Activated CD4-positive, alpha-beta T cell treated with anti-CD3 and anti-CD28 coated beads, Interleukin-10, Interleukin-2, amounts not matched to agents 100 ng/mL and 50 ng/mL, durations not matched to agents 16 hours and 8 hours (primary cell): ENCODE measurements at regions not wholly inside any gene's neighbourhood (a gene's known extent, or its start where the extent isn't known, plus 50 kb on each side); places are given as distances from the start of the nearest gene placed in this dataset.
"Not testable (repeated sequence)": the region's sequence is repeated elsewhere in the genome, so short reads cannot be mapped to it uniquely, and the experiment has no call there.

Experiments used
- DNase-seq: peaks from one replicate; pipeline ENCODE4 v3.0.0-alpha.2; 2020

DNA sequence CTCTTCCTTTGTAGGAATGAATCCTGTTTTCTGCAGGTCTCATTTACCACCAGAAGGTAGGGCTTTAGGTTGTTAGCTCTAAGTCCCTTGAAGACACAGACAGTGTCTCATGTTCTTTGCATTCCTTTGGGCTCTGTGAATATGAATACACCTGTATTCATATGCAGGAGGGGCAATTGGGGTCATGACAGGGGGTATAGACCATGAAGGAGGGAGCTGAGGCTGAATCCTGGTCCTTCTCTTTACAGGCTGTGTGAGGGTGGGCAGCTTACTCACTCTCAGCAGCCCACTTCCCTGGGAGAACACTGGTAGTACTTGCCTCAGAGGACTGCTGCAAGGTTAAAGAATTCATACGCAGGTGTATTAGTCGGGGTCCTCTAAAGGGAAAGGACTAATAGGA, 267.2 kb upstream of the MGMT start:
- DNase-seq, result no peak

DNA sequence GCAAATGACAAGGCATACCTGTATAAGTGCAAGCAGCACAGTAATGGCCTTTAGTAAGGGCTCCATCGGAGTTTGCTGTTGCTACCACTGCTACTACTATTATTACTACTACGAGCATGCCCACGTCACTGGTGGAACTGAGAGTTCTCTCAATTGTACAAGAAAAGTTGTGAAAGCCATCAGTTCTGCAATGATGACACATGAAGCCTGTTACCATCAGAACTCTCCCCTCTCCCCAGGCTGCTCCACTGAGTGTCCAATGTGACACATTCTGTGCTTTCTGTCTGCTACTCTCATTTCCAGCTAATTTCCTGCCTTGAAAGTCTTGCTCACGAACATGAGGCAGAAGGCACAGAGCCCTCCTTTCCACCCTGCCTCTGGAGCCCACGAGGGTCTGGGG, 263.2 kb upstream of the MGMT start:
- DNase-seq, result no peak

DNA sequence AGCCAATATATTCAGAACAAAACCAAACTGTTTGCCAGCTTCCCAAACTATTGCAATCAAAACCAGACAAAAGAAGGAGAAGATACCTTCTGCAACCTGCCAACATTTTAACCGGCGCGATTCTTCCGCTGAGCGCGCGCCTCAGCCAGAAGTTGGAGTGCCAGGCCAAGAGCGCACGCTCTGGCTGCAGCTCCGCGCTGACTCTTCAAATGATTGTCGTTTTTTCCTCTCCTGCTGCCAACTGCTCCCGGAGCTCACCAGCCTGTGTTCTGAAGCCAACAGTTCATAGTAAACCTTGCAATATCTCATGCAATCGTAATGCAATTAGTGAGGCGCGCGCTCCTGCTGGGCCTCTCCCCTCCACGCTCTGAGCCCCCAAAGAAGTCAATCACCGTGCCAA, 259.7 kb upstream of the MGMT start:
- DNase-seq, result no peak

DNA sequence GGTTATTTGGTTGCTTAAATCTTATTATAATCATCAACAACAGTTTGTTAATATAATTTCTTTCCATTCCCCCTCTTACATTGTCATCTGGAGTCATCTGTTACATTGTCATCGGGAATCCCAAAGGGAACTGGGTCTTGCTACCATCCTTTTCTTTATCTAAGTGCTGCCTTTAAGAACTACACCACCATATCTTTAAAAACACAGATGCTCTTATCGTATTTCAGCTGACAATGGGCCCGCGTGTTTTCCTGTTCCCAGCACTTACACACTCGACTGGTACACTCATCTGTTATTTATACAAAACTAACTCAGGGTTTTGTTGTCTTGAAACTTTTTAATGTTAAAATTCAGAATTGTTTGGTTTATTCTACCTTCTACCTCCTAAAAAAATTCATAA, 256.2 kb upstream of the MGMT start:
- no peak for DNase-seq

DNA sequence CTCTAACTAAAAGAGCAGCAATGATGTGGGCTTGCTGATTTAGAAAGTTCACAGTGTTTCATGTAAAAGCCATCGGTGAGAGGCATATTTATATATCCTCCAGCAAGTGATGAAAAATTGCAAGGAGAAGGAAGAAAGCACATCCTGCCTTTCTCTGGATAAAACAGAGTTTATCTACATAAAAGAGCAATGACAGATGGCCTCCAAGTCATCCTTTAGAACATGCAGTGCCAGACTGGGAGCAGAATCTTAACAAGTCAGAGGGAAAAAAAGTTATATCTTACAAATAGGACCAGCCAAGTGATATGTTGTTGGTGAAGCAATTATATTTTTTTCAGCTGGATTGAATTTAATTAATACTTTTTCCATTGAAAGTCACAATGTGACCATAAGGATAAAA, 253.8 kb upstream of the MGMT start:
- no peak for DNase-seq

DNA sequence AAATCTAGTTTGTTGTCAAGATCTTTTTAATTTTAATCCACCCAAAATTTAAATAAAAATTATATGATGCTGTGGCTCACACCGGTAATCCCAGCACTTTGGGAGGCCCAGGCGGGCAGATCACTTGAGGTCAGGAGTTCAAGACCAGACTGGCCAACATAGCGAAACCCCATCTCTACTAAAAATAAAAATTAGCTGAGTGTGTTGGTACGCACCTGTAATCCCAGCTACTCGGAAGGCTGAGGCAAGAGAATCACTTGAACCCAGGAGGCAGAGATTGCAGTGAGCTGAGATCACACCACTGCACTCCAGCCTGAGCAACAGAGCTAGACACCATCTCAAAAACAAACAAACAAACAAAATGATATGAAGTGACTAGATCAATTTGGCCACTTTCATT, 253.0 kb upstream of the MGMT start:
- DNase-seq, result not testable (repeated sequence)

DNA sequence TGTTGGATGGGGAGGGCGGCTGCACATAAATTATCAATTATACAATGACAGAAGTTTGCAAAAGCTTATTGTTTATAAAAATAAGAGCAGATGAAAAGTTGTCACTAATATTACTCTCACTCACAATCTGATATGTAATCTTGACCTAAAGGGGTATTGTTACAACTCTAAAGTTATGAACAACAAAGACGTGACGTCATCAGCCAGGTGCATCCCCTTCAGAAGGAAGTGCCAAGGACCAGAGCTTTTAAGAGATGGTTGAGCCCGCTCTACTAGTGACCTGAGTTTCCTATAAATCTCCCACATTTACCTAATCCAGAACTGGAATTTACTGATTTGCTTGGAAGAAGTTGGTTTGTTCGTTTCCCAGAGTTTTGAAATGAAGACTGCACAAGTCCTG, 247.7 kb upstream of the MGMT start:
- DNase-seq, result no peak

DNA sequence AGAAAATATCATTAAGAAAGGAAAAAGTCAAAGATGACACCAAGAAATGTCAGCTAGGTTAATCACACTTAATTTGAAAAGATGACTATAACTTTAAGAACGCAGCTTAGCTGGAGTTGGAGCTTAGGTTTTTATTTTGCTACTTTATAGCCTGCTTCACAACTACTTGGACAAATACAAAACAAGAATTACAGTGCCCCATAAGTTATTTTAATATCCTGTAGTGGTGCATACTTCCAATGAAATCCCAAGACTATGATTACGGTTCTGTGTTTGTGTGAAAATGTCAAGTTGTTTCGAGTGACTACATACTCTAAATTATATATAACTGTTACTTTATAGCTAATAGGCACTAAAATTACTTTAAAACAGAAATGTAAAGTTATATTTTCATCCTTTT, 244.6 kb upstream of the MGMT start:
- no peak for DNase-seq

DNA sequence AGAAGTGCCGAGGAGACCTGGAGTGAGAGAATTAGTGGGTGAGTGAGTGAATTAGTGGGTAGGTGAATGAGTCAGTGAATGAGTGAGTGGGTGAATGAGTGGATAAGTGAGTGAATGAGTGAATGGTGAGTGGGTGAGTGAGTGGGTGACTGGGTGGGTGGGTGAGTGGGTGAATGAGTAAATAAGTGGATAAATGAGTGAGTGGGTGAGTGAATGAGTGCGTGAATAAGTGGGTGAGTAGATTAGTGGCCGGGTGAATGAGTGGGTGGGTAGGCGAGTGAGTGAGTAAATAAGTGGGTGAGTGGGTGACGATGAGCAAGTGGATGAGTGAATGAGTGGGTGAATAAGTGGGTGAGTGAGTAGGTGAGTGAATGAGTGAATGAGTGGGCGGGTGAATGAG, 243.7 kb upstream of the MGMT start:
- no peak for DNase-seq

DNA sequence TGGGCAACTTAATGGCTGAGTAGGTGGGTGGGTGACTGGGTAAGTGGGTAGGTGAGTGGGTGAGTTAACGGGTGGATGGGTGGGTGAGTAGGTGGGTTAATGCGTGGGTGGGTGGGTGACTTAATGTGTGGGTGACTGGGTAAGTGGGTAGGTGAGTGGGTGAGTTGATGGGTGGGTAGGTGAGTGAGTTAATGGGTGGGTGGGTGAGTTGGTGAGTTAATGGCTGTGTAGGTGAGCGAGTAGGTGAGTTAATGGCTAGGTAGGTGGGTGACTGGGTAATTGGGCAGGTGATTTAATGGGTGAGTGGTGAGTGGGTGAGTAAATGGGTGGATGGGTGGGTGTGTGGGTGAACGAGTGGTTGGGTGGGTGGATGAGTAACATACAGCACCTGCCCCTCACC, 243.0 kb upstream of the MGMT start:
- no peak for DNase-seq

DNA sequence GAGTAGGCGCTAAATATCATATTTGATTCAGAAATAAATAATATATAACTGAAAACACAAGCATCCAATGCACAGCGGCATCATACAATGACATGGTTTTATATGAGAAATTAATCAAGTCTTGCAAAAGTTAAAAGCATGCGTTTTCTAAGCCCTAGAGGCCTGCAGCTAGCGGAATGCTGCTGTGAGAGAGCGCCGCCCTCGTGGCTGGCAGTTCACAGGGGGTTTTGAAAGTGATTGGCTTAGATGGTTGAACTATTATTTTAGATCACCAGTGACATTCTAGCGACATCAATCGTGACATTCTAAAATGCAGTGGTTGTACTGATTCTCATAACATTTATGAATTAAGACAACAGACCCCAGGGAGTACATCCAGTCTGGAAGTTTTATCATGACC, 235.2 kb upstream of the MGMT start:
- DNase-seq, result no peak

DNA sequence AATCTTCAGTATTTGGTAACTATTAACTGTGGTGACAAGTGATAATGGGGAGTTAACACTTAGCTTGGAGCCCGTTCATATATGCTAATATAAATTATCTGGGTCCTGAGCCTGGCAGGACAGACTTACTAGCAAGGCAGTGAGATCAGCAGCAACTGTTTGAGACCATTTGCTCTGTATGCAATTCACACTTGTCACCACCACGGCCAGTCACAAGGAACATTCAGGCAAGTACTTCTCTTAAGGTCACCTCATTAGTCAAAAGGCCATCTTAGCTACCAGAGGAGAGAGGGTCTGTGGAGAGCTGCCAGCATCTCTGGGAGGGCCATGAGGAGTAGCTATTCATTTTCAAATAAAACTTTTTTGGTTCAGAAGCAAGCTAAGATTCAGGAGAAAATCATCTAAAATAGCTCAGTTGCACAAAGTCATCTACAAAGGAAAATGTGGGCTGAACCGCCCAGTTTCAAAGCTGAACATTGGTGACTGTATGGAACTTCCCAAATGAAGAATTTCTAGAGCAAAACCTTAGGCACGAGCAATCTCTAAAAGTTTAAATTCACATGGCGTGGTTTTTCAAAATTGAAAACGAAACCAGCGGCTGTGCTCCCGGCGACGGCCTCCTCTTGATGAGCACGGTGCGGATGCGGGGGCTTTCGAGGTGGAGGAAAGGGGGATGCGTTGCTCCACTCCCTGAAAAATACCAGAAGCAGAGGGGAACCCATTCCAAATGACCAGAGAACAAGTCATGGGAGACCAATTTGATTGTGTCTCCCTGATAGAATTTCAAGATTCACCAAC, 233.5 kb upstream of the MGMT start:
- DNase-seq, result no peak

DNA sequence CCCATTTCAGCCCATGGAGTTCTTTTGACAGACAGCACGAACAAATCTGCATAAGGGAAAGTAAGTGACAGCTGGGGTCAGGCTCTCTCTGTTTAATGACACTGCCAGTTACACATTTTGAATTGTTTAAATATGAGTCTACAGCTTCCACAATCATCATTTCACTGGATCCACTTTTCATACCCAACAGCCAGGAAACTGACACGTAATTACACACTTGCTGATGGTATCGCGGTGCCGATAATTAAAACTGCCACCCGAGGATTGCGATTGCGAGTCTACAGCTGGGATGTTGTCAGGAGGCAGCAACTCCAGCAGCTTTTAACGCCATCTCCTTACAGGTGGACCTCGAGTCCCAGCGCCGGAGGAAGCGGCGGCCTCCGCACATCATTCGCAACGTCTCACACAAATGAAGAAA, 230.8 kb upstream of the MGMT start:
- DNase-seq, result no peak

DNA sequence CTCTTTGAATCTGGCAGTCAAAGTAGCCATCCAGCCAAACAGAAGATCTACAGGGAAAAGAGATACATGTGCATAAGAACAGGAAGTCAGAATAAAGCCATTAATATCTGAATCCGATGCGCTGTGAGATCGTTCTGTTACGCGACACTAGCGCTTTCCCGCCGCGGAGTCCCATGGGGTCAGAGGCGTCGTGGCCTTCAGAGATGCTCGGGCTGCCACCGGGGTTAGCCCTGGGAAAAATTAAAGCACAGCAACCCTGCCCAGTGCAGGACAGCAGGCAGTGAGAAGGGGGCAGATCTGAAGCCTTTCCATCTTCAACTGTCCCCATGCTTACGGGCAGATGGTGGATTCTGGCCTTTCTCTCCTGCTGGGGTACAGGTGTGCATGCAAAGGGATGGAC, 225.6 kb upstream of the MGMT start:
- no peak for DNase-seq

DNA sequence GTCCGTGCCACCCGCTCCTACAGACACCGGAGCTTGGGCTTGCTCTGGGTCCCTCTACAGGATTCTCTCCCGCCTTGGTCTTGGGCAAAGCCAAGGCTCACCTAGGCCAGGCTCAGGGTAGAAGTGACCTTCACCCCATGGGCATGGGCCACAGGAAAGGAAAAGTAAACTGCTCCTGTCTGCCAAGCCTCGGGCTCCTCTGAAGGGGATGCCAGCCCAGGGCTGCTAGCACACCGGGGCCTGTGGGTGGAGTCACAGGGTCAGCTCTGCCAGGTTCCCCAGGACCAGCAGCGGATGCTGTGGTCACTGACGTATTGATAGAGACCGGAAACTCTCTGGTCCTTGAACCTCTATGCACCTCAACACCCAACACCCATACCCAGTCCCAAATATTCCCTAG, 222.7 kb upstream of the MGMT start:
- DNase-seq, result no peak

DNA sequence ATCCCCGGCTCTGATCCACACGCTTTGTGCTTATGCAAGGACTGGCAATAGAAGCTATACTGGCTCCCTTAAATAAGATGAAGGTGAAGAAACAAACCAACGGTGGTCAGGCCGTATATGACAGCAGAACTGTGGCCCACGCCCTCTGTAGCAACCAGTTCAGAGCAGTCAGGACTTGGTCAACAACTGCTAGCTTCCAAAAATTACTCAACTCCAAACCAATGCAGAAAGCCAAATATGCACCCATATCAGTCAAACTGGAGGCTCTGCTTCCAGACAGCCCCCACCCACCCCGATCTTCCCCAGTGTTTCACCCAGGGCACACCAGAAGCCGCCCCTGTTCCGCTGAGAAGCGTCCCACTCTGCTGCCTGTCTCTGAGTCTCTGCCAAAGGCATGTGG, 222.3 kb upstream of the MGMT start:
- DNase-seq, result no peak

DNA sequence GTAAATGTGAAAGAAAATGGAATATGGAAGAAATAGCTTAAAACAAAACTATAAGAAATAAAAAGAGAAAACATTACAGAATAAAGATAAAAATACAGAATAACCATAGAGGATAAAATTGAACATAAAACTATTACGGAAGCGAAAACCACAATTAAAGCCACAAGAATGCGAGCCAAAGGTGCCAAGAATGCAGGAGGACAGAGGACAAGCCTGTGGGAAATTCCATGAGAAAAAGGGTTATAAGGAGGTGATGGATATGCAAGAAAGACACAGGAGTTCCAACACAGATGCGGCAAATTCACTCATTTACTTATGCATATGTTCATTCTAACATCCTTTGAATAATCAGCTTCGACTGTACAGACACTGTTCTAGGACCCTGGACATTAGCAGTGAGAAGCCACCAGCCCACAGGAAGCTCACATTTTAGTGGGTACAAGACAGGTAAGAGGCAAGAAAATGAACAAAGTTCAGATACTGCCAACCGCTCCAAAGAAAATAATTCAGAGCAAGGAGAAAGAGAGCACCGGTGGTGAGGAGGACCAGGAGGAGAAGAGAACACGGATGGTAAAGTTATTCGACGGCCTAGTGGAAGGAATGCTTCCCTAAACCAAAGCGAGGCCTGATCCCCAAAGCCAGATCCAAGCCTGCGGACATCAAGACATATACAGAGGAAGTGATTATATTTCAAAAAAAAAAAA, 213.7 kb upstream of the MGMT start:
- no peak for DNase-seq

DNA sequence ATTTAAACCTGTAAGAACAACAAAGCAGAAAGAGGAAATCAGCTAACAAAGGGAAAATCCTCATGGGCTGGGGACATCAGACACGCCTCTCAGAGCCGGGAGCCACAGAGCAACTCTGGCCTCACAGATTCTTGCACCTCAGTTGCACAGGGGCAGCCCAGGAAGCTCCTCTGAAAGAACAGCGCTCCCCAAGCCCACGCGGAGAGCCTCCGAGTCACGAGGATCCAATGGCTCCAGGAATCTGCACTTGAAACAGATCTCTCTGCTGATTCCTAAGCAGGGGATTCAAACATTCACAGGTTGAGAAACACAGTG, 213.2 kb upstream of the MGMT start:
- no peak for DNase-seq

DNA sequence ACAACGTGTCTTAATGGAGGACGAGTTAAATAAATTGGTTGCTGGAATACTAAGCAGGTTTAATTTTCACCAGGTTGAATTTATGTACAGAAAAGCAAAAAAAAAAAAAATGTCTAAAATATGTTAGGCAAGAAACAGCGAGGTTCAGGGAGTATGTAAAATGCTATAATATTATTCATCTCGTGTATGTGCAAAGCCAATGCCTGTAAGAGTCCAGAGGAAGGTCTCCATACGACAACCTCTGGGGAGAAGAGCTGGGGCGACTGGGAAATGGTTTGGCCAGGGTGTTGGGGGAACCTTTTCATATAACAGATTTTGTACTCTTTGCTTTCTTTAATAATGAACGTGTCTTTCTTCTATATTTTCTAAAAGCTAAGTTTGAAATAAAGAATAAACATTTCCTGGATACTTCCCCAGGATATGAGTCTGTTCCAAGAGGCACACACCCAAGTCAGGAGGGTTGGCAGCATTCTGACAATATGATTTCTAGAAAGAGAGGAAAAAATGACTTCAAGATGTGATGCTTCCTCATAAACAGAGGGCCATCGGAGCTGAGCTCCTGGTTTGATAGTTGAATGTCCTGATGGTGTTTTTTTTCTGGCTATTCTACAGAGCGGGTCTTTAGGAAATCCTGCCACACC, 208.6 kb upstream of the MGMT start:
- DNase-seq, result no peak

DNA sequence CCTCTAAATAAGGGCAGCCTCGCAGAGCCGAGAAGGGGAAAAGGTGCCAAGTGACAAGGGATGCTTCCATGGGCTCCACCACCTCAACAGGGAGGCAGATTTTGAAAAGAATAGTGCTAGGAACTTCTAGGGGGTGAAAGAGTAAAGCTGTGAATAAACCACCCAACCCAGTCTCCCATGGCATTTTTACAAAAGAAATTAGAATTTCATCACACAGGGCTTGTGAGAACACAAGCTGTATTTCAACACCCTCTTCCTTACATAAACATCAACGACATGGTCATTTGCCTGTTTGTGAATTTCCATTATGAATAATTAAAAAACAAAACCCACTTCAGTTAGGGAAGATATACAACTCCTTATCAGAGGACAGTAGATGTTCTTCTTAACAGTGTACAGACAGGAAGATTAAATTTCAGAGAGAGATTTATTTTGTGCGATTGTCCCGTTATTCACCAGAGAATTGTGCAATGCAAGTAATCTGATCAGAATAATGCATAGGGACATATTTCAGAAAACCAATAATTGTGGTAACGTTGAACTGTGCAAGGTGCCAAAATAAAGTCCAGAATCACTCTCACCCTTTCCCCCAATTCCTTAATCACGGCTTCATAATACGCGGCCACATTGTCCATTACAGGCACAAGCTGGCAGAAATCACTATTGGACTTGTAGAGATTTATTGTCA, 207.8 kb upstream of the MGMT start:
- DNase-seq, result no peak

DNA sequence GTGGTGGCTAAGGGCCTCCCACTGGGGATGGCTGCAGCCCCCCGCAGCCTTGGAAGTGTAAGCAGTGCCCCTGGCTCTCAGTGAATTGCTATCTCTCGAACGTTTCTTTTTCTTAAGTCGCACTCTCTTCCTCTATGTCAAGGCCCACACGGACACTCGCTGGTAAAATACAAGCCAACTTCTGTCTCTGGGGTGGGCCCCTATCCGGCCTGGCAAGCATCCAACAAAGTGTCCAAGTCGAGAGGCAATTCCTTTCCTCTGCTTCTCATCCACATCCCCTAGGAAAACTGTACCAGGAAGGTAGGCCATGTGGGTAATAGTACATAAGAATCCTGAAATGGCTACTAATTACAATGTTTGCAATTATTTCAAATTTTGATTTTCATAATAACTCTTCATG, 194.9 kb upstream of the MGMT start:
- DNase-seq, result no peak

DNA sequence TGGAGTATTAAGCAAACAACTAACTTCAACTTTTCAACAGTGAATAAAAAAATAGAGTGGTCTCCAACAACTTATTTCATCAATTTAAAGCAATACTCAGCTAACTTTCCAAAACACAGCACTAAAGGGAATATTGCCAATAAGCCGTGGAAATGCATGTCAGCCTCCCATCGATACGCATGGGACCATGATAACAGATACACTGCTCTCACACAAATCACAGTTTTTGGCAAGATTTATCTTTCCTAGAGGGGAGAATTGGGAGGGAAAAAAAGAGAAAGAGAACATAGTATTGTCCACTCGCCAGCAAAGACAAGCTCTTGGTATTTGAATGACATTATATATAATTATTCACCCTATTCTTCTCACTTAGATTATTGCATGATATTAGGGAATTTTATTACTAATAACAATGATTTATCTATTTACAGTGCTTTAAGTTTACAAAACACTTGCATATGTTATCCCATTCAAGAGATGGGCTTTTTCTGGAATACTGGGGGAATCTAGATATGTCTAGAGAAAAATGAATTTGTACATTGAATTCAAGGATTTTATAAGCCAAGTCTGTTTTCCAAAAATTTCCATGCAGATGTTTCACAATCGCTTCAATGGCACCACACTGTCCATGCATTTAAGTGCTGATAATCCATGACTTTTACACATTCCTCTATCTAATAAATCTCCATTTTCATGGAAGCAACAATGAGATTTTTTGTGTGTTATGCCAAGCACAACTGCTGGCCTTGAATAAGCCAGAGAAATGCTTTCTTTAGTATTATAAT, 194.0 kb upstream of the MGMT start:
- no peak for DNase-seq

DNA sequence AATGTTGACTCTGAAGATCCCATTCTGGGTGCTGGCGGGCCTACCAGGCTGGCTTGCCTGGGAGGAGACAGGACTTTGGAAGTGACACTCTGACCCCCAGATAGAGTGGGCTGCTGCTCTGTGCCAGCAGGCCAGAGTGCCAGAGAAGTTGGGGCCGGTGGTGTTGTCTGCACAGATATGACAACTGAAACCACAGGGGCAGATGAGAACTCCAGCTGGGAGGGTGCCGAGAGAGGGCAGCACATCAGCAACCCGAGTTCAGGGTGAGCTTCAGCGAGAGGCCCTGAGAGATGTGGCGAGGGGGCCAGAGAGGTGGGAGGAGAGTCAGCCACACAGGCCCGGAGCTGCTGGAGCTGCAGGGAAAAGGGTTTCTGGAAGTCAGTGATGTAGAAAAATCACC, 193.2 kb upstream of the MGMT start:
- DNase-seq, result no peak
